Smooth muscle cell (in vitro differentiated cells): ENCODE measurements at regions not wholly inside any gene's neighbourhood (a gene's known extent, or its start where the extent isn't known, plus 50 kb on each side); places are given as distances from the start of the nearest gene placed in this dataset.

Experiments
- DNase-seq: peaks from one replicate; lab custom pipeline; 2025; ENCODE audit not compliant: unreplicated experiment; lab: John Stamatoyannopoulos, UW
- H2AFZ ChIP-seq: fragments of 200-600 bp; sonication (generic); 2 replicates; pipeline ENCODE4 v1.6.0; 2016; ENCODE audit warnings: antibody characterized with exemption, low read depth, mild to moderate bottlenecking
- H3F3A ChIP-seq: fragments of 200-600 bp; sonication (generic); 2 replicates; pipeline ENCODE4 v1.6.0; 2017; ENCODE audit warnings: antibody characterized with exemption, low read depth
- H3K27ac ChIP-seq: fragments of 200-600 bp; sonication (generic); 2 replicates; pipeline ENCODE4 v1.5.1; 2016; ENCODE audit warnings: low read depth, mild to moderate bottlenecking
- H3K27me3 ChIP-seq: fragments of 200-600 bp; sonication (generic); 2 replicates; pipeline ENCODE4 v1.6.1; 2016; ENCODE audit warnings: low read depth, mild to moderate bottlenecking
- H3K36me3 ChIP-seq: fragments of 200-600 bp; sonication (generic); 2 replicates; pipeline ENCODE4 v1.5.1; 2016; ENCODE audit warnings: low read depth
- H3K4me1 ChIP-seq: fragments of 200-600 bp; sonication (generic); 2 replicates; pipeline ENCODE4 v1.5.1; 2016; ENCODE audit warnings: low read depth
- H3K4me2 ChIP-seq: fragments of 200-600 bp; sonication (generic); 2 replicates; pipeline ENCODE4 v1.6.0; 2016; ENCODE audit warnings: mild to moderate bottlenecking
- H3K4me3 ChIP-seq: fragments of 200-600 bp; sonication (generic); 2 replicates; pipeline ENCODE4 v1.5.1; 2016; ENCODE audit warnings: mild to moderate bottlenecking
- H3K79me2 ChIP-seq: fragments of 200-600 bp; sonication (generic); 2 replicates; pipeline ENCODE4 v1.6.0; 2016; ENCODE audit warnings: low read depth, mild to moderate bottlenecking
- H3K9ac ChIP-seq: fragments of 200-600 bp; sonication (generic); 2 replicates; pipeline ENCODE4 v1.6.0; 2016; ENCODE audit warnings: low read depth
- H3K9me3 ChIP-seq: fragments of 200-600 bp; sonication (generic); replicated peaks from 2 replicates; pipeline ENCODE4 v1.5.1; 2016; ENCODE audit warnings: low read depth
- H4K20me1 ChIP-seq: fragments of 200-600 bp; sonication (generic); 2 replicates; pipeline ENCODE4 v1.6.0; 2016; ENCODE audit warnings: low read depth
- CTCF ChIP-seq: fragments of 200-600 bp; sonication (generic); IDR thresholded peaks from 2 replicates; pipeline ENCODE4 v1.5.1; 2017; ENCODE audit warnings: borderline replicate concordance, mild to moderate bottlenecking, antibody characterized with exemption; ENCODE audit not compliant: insufficient read depth, poor library complexity, severe bottlenecking
- WGBS: methylation state at CpG from one replicate; pipeline ENCODE4 v1.1.7; 2016; ENCODE audit warnings: low lambda C conversion rate; 5-methylcytosine and 5-hydroxymethylcytosine counted together

DNA sequence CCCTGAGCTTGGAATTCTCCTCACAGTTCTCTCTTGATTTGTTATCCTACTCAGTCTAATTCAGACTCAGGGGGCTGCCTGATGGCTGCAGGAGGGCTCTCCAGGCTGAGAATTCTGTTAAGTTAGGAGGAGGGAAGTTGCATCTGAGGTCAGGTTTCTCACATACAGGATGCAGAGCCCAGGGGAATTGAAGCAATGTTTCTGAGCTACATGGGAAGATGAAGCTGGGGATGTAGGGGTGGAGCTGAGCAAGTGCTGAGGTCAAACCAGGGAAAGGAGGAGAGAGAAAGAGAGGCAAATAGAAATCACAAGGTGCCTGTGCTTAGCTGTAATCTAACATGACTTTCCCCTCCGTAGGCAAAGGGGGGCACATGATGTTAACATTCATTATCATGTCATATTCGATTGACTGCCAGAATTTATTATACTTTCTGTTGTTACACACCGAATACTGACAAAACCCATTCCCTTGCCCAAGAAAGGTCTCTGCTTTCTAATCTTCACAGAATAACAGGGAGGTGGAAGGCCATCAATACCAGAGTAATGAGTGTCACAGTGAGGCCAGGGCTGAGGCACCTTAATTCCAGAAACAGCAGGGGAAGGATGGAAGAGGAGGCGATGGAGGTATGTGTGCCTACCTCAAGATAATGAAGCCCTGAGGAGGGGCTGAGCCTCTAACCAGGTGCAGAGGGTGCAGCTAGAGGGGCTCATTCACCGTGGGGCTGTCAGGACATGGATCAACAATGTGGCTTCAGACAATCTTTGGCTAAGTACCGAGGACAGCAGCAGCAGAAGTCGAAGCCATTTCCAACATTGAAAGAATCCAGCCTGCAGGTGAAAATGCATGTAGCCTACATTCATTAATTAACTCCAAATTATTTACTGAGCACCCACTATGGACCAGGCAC is 205.4 kb upstream of the SNX19 start:
- no peak for DNase-seq
- TF ChIP-seq CTCF: no peak
- Histone ChIP-seq H3K27ac (no peak overlapping the region), H2AFZ (no peak overlapping the region), H3K4me2 (no peak overlapping the region), H3K4me1 (no peaks in the 10 kb centered on the region), H3K36me3 (no peaks in the 10 kb centered on the region), H3K4me3 (no peak overlapping the region), H3K9ac (no peak overlapping the region), H3K9me3 (no peaks in the 10 kb centered on the region), H3F3A (no peaks in the 10 kb centered on the region), H3K27me3 (peaks cover 6% of the 10 kb centered on the region), H4K20me1 (no peaks in the 10 kb centered on the region), H3K79me2 (no peaks in the 10 kb centered on the region)
- WGBS: 81% methylated on average over 7 of the region's 7 CpGs

GRCh38 chr11:131122448-131122847 is 206.2 kb upstream of the SNX19 start:
- DNase-seq: no peak
- 78% methylated on average over 5 of the region's 5 CpGs for WGBS
- no peak overlapping the region for H3K4me2 ChIP-seq

DNA sequence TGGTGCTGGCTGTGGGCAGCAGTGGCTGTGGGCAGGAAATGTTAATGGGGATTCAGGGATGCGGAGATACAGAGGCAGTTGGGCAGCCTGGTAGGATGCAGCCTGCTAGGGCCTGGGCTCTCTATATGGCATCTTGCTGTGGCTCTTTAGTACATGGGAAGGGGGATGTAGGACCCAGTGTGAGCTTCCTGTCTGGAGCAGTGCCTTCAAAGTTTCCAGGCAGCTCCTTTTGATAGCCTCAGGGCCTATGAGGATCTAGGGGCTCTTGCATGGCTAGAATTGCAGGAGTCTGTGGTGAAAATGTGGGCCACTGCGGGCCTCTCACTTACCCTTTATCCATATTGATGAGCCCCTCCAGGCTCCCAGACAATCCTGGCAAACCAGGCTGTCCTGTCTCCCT is 213.2 kb upstream of the SNX19 start:
- no peak overlapping the region for H2AFZ ChIP-seq
- TF ChIP-seq CTCF: no peak
- H3K4me2 ChIP-seq: no peak overlapping the region
- H4K20me1 ChIP-seq: no peaks in the 10 kb centered on the region
- no peaks in the 10 kb centered on the region for H3K27me3 ChIP-seq
- no peak overlapping the region for H3K9ac ChIP-seq
- no peak overlapping the region for H3K27ac ChIP-seq
- H3K4me3 ChIP-seq: no peak overlapping the region
- peaks cover 9% of the 10 kb centered on the region for H3K9me3 ChIP-seq
- no peaks in the 10 kb centered on the region for H3K79me2 ChIP-seq
- H3F3A ChIP-seq: no peaks in the 10 kb centered on the region
- 75% methylated on average over 2 of the region's 2 CpGs for WGBS
- no peak for DNase-seq
- H3K36me3 ChIP-seq: no peaks in the 10 kb centered on the region
- H3K4me1 ChIP-seq: no peaks in the 10 kb centered on the region

More at GRCh38 chr11:131122448-131122847, 206.2 kb upstream of the SNX19 start:
- Histone ChIP-seq H3K9ac (no peak overlapping the region), H2AFZ (no peak overlapping the region), H3F3A (no peaks in the 10 kb centered on the region), H3K4me3 (no peak overlapping the region), H4K20me1 (no peaks in the 10 kb centered on the region), H3K27me3 (peaks cover 6% of the 10 kb centered on the region), H3K79me2 (no peaks in the 10 kb centered on the region), H3K9me3 (peaks cover 4% of the 10 kb centered on the region), H3K4me1 (no peaks in the 10 kb centered on the region), H3K27ac (no peak overlapping the region), H3K36me3 (no peaks in the 10 kb centered on the region)
- TF ChIP-seq CTCF: no peak

- H3K36me3 ChIP-seq: no peaks in the 10 kb centered on the region
- H3K9ac ChIP-seq: no peak overlapping the region
- no peak for TF ChIP-seq CTCF
- no peaks in the 10 kb centered on the region for H3K79me2 ChIP-seq
- no peak overlapping the region for H3K4me2 ChIP-seq
- no peaks in the 10 kb centered on the region for H3F3A ChIP-seq
- H3K9me3 ChIP-seq: no peaks in the 10 kb centered on the region
- no peaks in the 10 kb centered on the region for H3K27me3 ChIP-seq
- 92% methylated on average over 3 of the region's 3 CpGs for WGBS
- no peak for DNase-seq
- H2AFZ ChIP-seq: no peak overlapping the region
- no peak overlapping the region for H3K4me3 ChIP-seq
- no peaks in the 10 kb centered on the region for H4K20me1 ChIP-seq
- no peaks in the 10 kb centered on the region for H3K4me1 ChIP-seq
- H3K27ac ChIP-seq: no peak overlapping the region
Observed at GRCh38 chr11:131135611-131136010, 219.3 kb upstream of the SNX19 start.
